Loucy (cell line): ENCODE measurements at regions not wholly inside any gene's neighbourhood (a gene's known extent, or its start where the extent isn't known, plus 50 kb on each side); places are given as distances from the start of the nearest gene placed in this dataset.

ENCODE experiments used
- H2AFZ ChIP-seq: fragments of 200-600 bp; sonication (generic); 2 replicates; pipeline ENCODE4 v1.6.0; 2016; ENCODE audit warnings: antibody characterized with exemption, mild to moderate bottlenecking, low read length, moderate library complexity
- H3F3A ChIP-seq: fragments of 200-600 bp; 2 replicates; pipeline ENCODE4 v1.6.0; 2016; ENCODE audit warnings: antibody characterized with exemption, low read depth, mild to moderate bottlenecking
- H3K27me3 ChIP-seq: fragments of 200-600 bp; sonication (generic); 2 replicates; pipeline ENCODE4 v1.6.1; 2014; ENCODE audit warnings: low read length, mild to moderate bottlenecking; ENCODE audit not compliant: insufficient read depth, poor library complexity, severe bottlenecking
- H3K36me3 ChIP-seq: fragments of 200-600 bp; sonication (generic); 2 replicates; pipeline ENCODE4 v1.6.1; 2016; ENCODE audit warnings: low read length; ENCODE audit not compliant: insufficient read depth
- H3K4me1 ChIP-seq: fragments of 200-600 bp; sonication (generic); 2 replicates; pipeline ENCODE4 v1.5.1; 2014; ENCODE audit warnings: low read length, mild to moderate bottlenecking; ENCODE audit not compliant: insufficient read depth, poor library complexity, severe bottlenecking
- H3K4me2 ChIP-seq: fragments of 200-600 bp; sonication (generic); 2 replicates; pipeline ENCODE4 v1.6.0; 2014; ENCODE audit warnings: antibody characterized with exemption, low read length, low read depth, mild to moderate bottlenecking; ENCODE audit not compliant: poor library complexity, severe bottlenecking
- H3K4me3 ChIP-seq: fragments of 200-600 bp; sonication (generic); 2 replicates; pipeline ENCODE4 v1.5.1; 2014; ENCODE audit warnings: low read length, mild to moderate bottlenecking, mixed read lengths; ENCODE audit not compliant: poor library complexity, severe bottlenecking
- H3K79me2 ChIP-seq: fragments of 200-600 bp; sonication (generic); 2 replicates; pipeline ENCODE4 v1.6.1; 2014; ENCODE audit warnings: low read length; ENCODE audit not compliant: insufficient read depth
- H3K9ac ChIP-seq: fragments of 200-600 bp; sonication (generic); 2 replicates; pipeline ENCODE4 v1.6.0; 2014; ENCODE audit warnings: mild to moderate bottlenecking, low read depth, low read length, moderate library complexity; ENCODE audit not compliant: poor library complexity, severe bottlenecking
- H3K9me2 ChIP-seq: fragments of 200-600 bp; sonication (generic); replicated peaks from 2 replicates; pipeline ENCODE4 v1.6.1; 2016; ENCODE audit warnings: low read depth, low read length, mixed read lengths
- H3K9me3 ChIP-seq: fragments of 200-600 bp; sonication (generic); 2 replicates; pipeline ENCODE4 v1.6.1; 2014; ENCODE audit warnings: mild to moderate bottlenecking, antibody characterized with exemption, low read length, low read depth; ENCODE audit not compliant: insufficient read depth
- H4K20me1 ChIP-seq: fragments of 200-600 bp; sonication (generic); 2 replicates; pipeline ENCODE4 v1.6.0; 2014; ENCODE audit warnings: antibody characterized with exemption, low read length, mild to moderate bottlenecking; ENCODE audit not compliant: insufficient read depth, poor library complexity, severe bottlenecking
- CTCF ChIP-seq: fragments of 200-600 bp; sonication (generic); conservative IDR thresholded peaks from 2 replicates; pipeline ENCODE4 v1.5.1; 2014; ENCODE audit warnings: mild to moderate bottlenecking, antibody characterized with exemption, low read length
- EZH2phosphoT487 ChIP-seq: fragments of 200-600 bp; IDR thresholded peaks from 2 replicates; pipeline ENCODE4 v1.6.1; 2018; ENCODE audit warnings: antibody characterized with exemption, mild to moderate bottlenecking, moderate library complexity, borderline replicate concordance

- H3K4me2 ChIP-seq, result no peak overlapping the region
Measured at GRCh38 chrX:139078342-139078741, 366.8 kb upstream of the FGF13 start.

GRCh38 chrX:139077281-139078250 lies 366.0 kb upstream of the FGF13 start:
- Histone ChIP-seq H3K9me2 (no peaks in the 10 kb centered on the region), H2AFZ (no peak overlapping the region), H3K4me2 (no peak overlapping the region), H3K27me3 (no peaks in the 10 kb centered on the region), H3K36me3 (no peaks in the 10 kb centered on the region), H4K20me1 (no peaks in the 10 kb centered on the region), H3K4me3 (no peak overlapping the region), H3K79me2 (no peaks in the 10 kb centered on the region), H3K9ac (no peak overlapping the region), H3K4me1 (no peaks in the 10 kb centered on the region), H3F3A (no peaks in the 10 kb centered on the region), H3K9me3 (no peaks in the 10 kb centered on the region)
- TF ChIP-seq CTCF (no peak), EZH2phosphoT487 (no peak)

More at GRCh38 chrX:139078342-139078741, 366.8 kb upstream of the FGF13 start:
- no peak overlapping the region for H3K9ac ChIP-seq
- H3K4me1 ChIP-seq, result no peaks in the 10 kb centered on the region
- H3K27me3 ChIP-seq, result no peaks in the 10 kb centered on the region
- no peaks in the 10 kb centered on the region for H4K20me1 ChIP-seq
- H3K36me3 ChIP-seq, result no peaks in the 10 kb centered on the region
- no peaks in the 10 kb centered on the region for H3K9me2 ChIP-seq
- H3F3A ChIP-seq, result no peaks in the 10 kb centered on the region
- no peaks in the 10 kb centered on the region for H3K9me3 ChIP-seq
- no peak overlapping the region for H3K4me3 ChIP-seq
- H3K79me2 ChIP-seq, result no peaks in the 10 kb centered on the region
- no peak for TF ChIP-seq CTCF
- no peak for TF ChIP-seq EZH2phosphoT487
- no peak overlapping the region for H2AFZ ChIP-seq

DNA sequence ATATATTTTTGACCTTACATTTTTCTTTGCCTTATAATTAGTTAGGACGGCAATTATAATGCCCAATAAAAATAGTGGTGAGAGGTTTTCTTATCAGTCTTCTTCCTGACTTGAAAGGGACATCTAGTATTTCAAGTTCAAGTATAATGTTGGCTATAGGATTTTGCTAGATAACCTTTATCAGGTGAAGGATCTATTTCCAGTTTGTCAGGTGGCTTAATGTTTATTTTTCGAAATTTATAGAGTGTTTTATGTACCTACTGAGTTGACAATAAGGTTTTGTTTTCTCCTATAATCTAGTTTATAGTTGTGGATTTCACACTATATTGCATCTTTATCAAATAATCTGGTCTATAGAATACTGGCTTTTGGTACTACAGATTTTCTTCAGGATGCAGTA lies 351.8 kb upstream of the FGF13 start:
- Histone ChIP-seq H3K27me3 (no peaks in the 10 kb centered on the region), H3F3A (no peaks in the 10 kb centered on the region), H3K9me2 (no peaks in the 10 kb centered on the region), H3K36me3 (no peaks in the 10 kb centered on the region), H3K4me2 (no peak overlapping the region), H3K79me2 (no peaks in the 10 kb centered on the region), H3K4me1 (no peaks in the 10 kb centered on the region), H4K20me1 (no peaks in the 10 kb centered on the region), H3K9me3 (no peaks in the 10 kb centered on the region), H2AFZ (no peak overlapping the region), H3K4me3 (no peak overlapping the region), H3K9ac (no peak overlapping the region)
- TF ChIP-seq CTCF, result no peak
- TF ChIP-seq EZH2phosphoT487, result no peak
